Immature natural killer cell (primary cell): ENCODE measurements at regions not wholly inside any gene's neighbourhood (a gene's known extent, or its start where the extent isn't known, plus 50 kb on each side); places are given as distances from the start of the nearest gene placed in this dataset.

Source experiments
- DNase-seq, 3 donors: peaks; one replicate each; pipeline ENCODE4 v3.0.0; 2022; ENCODE audit warnings: mixed read lengths in 1 of 3
- H3K27ac Mint-ChIP-seq, 6 donors: one replicate each; pipeline ENCODE4 v1.8.0; 2020; ENCODE audit warnings: mixed read lengths in 6 of 6, mild to moderate bottlenecking in 5 of 6, inconsistent platforms in 4 of 6, moderate library complexity in 3 of 6
- H3K27me3 Mint-ChIP-seq, 3 donors: one replicate each; pipeline ENCODE4 v1.8.0; 2020 to 2021; ENCODE audit warnings: low read depth in 3 of 3, mild to moderate bottlenecking in 3 of 3, mixed read lengths in 3 of 3, moderate library complexity in 3 of 3, inconsistent platforms in 1 of 3
- H3K36me3 Mint-ChIP-seq, 3 donors: one replicate each; pipeline ENCODE4 v1.8.0; 2020; ENCODE audit warnings: mixed read lengths in 3 of 3, inconsistent platforms in 2 of 3, mild to moderate bottlenecking in 2 of 3
- H3K4me1 Mint-ChIP-seq, 2 donors: one replicate each; pipeline ENCODE4 v1.8.0; 2020; ENCODE audit warnings: inconsistent platforms in 2 of 2, mild to moderate bottlenecking in 2 of 2, mixed read lengths in 2 of 2, moderate library complexity in 1 of 2
- H3K4me3 Mint-ChIP-seq, 5 donors: one replicate each; pipeline ENCODE4 v1.8.0; 2020; ENCODE audit warnings: mild to moderate bottlenecking in 5 of 5, mixed read lengths in 5 of 5, inconsistent platforms in 3 of 5, moderate library complexity in 3 of 5
- H3K9me3 Mint-ChIP-seq, 6 donors: one replicate each; pipeline ENCODE4 v1.8.0; 2020; ENCODE audit warnings: mild to moderate bottlenecking in 6 of 6, mixed read lengths in 6 of 6, inconsistent platforms in 4 of 6, moderate library complexity in 3 of 6

DNA sequence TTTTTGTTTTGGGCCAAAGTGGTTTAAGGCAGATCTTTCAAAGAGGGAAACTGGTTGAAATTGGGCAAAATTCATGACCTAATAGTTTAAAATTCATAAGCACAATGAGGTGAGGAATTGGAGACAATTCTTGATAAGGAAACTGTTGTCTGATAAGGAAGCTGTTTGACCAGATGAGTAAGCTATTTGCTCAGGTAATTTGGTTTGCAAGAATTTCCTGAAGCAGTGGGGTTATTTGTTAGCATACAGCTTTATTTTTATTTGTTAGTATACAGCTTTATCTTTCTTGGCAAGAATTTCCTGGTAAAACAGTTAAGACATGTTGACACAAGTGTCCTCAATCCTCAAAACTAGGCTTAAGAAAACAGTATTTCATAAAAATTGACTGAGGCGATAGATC, 559.0 kb downstream of the GALC start:
- H3K4me3 Mint-ChIP-seq = no peak overlapping the region
- H3K36me3 Mint-ChIP-seq = no peaks in the 10 kb centered on the region
- DNase-seq = no peak
- no peaks in the 10 kb centered on the region for H3K4me1 Mint-ChIP-seq
- peaks cover 2 to 38% (median 18%) of the 10 kb centered on the region in 6 donors for H3K9me3 Mint-ChIP-seq
- no peaks in the 10 kb centered on the region for H3K27me3 Mint-ChIP-seq
- H3K27ac Mint-ChIP-seq = no peak overlapping the region

DNA sequence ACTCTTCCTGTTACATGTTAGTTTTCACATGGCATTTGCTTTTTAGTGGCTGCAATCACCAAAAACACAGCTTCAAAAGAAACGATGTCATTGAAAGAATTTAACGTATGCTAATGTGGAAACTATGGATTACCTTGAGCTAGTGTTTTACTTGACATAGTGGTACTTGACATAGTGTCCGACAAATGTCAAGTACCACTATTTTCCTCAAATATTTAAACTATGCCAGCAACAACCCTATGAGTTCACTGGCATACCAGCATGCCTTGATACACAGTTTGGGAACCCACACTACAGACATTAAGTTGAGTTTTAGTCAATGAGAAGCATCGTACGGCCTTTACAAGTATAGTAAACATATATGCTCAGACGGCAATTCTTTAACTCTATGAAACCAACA, 560.3 kb downstream of the GALC start:
- Mint-ChIP-seq H3K9me3 (peaks cover 2 to 33% (median 18%) of the 10 kb centered on the region in 6 donors), H3K36me3 (no peaks in the 10 kb centered on the region), H3K27me3 (no peaks in the 10 kb centered on the region), H3K27ac (no peak overlapping the region), H3K4me1 (no peaks in the 10 kb centered on the region), H3K4me3 (no peak overlapping the region)
- no peak for DNase-seq

DNA sequence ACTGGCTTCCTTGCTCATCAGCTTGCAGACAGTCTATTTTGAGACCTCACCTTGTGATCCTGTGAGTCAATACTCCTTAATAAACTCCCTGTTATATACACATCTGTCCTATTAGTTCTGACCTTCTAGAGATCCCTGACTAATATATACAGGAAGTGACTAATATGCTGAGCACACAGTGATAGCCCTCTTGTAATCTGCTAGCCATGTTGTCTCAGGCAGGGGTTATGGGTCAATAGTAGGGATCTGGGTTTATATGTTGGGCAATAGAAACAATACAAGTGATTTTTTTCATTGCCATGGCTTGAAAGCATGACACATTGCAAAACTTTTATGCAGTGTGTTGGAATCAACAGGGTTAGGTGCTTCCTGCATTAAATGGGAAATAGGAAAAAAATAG, 562.2 kb downstream of the GALC start:
- Mint-ChIP-seq H3K4me1 (no peaks in the 10 kb centered on the region), H3K4me3 (no peak overlapping the region), H3K27ac (no peak overlapping the region), H3K9me3 (peaks cover 3 to 33% (median 18%) of the 10 kb centered on the region in 6 donors), H3K36me3 (no peaks in the 10 kb centered on the region), H3K27me3 (no peaks in the 10 kb centered on the region)
- DNase-seq = no peak

DNA sequence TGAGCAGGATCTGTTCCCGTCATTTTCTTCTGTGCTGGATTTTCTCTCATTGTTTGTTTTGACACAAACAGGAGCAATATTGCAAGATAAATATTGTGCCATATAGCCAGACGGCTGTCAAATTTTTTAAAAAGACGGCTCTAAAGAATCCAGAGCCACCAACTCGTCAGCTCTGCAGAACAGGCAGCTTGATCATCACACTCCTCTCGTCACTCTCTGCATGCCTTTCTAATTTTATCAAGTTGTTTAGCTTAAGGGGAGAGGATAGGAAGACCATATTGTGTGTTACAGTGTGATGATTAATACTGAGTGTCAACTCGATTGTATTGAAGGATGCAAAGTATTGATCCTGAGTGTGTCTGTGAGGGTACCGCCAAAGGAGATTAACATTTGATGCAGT, 562.8 kb downstream of the GALC start:
- H3K9me3 Mint-ChIP-seq = peaks cover 5 to 33% (median 20%) of the 10 kb centered on the region in 6 donors
- DNase-seq = no peak
- H3K4me3 Mint-ChIP-seq = no peak overlapping the region
- H3K36me3 Mint-ChIP-seq = no peaks in the 10 kb centered on the region
- no peaks in the 10 kb centered on the region for H3K27me3 Mint-ChIP-seq
- H3K4me1 Mint-ChIP-seq = no peaks in the 10 kb centered on the region
- no peak overlapping the region for H3K27ac Mint-ChIP-seq

DNA sequence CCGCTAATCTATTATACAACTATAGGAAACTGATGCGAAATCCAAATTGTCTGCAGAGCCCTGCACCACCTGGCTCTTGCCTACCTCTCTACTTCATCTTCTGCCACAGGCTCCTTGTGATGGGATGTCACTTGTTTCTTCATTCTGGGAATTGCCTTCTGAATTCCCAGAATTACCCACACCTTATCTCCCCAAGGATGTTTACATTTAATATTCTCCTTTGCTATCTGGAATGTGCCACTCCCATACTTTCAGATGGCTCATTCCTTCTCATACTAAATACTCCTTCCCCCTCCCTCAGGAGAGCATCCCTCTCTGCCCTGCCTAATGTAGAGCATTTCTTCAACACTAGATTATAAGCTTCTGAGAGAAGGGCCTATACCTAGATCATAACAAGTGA, 573.1 kb downstream of the GALC start:
- DNase-seq = no peak
- no peaks in the 10 kb centered on the region for H3K27me3 Mint-ChIP-seq
- peaks cover 0 to 5% (median 0%) of the 10 kb centered on the region in 3 donors for H3K36me3 Mint-ChIP-seq
- H3K9me3 Mint-ChIP-seq = peaks cover 13 to 31% (median 19%) of the 10 kb centered on the region in 6 donors
- H3K4me3 Mint-ChIP-seq = no peak overlapping the region
- H3K4me1 Mint-ChIP-seq = no peaks in the 10 kb centered on the region
- no peak overlapping the region for H3K27ac Mint-ChIP-seq

DNA sequence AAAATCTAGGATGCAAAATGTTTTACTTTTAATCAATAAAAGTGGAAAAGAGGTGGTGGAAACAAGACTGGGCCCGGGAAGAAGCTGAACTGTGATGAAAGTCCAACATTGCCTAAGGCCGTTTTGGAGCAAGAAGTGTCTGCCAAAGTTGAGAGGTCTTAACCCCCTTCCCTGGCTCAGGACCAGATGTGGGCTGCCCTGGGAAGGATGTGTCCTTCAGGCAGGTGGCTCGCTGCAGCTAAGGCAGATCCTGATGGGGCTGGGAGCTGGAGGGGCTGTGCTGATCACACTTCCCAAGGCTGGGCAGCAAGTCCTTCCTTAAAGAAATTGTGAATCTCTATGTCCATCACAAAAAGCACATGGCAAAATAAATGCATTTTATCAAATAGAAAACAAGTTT, 581.6 kb downstream of the GALC start:
- Mint-ChIP-seq H3K9me3 (peaks cover 6 to 28% (median 11%) of the 10 kb centered on the region in 6 donors), H3K4me3 (no peak overlapping the region), H3K4me1 (no peaks in the 10 kb centered on the region), H3K36me3 (peaks cover 0 to 2% (median 0%) of the 10 kb centered on the region in 3 donors), H3K27ac (no peak overlapping the region), H3K27me3 (no peaks in the 10 kb centered on the region)
- DNase-seq = no peak

DNA sequence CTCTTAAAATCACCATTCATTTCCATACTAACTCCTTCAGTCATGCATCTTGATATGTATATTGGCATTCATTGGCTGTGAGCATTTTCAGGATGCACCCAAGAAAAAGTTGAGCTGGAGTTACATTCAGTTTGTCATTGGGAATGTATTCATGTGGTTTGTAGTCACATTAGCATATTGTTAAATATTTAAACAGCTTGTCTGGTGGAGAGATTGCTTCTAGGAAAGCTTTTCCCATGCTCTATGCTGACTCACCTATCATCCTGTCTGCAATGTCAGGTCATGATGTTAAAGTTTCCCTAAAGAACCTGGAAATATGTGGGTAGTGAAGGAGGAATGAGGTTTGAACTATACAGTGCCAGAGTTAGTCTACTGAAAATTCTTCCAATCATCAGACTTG, 583.6 kb downstream of the GALC start:
- no peak for DNase-seq
- H3K36me3 Mint-ChIP-seq = no peaks in the 10 kb centered on the region
- H3K4me1 Mint-ChIP-seq = no peaks in the 10 kb centered on the region
- peaks cover 0 to 4% (median 0%) of the 10 kb centered on the region in 3 donors for H3K27me3 Mint-ChIP-seq
- H3K9me3 Mint-ChIP-seq = peaks cover 4 to 42% (median 12%) of the 10 kb centered on the region in 6 donors
- H3K27ac Mint-ChIP-seq = no peak overlapping the region
- H3K4me3 Mint-ChIP-seq = no peak overlapping the region

DNA sequence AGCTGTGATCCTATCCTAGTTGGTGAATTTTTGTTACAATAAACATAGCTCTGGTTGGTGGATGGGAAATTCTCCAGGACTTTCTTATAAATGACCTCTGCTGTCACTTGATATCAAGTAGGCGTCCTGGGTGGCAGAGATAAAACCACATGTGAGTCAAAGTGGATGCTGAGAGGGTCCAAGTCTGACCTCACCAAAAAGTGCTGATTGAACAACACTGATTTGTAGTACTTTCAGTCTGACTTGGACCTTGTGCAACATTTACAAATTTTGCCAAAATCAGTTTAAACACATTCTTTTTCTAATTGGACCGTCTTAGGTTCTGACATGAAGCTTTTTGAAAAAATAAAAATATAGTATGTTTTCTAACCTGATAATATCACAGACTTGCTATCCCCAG, 585.6 kb downstream of the GALC start:
- no peak overlapping the region for H3K27ac Mint-ChIP-seq
- no peak for DNase-seq
- no peaks in the 10 kb centered on the region for H3K36me3 Mint-ChIP-seq
- H3K4me1 Mint-ChIP-seq = no peaks in the 10 kb centered on the region
- no peak overlapping the region for H3K4me3 Mint-ChIP-seq
- H3K9me3 Mint-ChIP-seq = peaks cover 4 to 41% (median 12%) of the 10 kb centered on the region in 6 donors
- peaks cover 0 to 4% (median 0%) of the 10 kb centered on the region in 3 donors for H3K27me3 Mint-ChIP-seq

DNA sequence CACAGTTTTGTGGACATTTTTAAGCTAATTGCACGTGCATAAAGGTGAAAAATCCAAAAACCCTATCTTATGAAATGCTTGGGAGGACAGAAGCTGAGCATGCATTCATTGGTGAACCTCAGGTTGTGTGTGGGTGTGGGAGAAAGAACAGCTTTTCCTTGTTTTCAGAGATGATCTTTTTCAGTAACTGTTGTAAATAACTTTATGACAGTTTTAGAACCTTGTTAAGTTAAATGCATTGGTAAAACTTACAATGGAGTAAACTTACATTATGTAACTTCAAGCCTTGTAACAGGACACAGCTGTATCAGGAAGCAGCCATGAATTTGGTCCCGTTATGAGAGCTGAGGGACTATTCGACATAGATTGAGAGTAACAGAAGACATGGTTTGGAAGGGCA, 587.4 kb downstream of the GALC start:
- no peak for DNase-seq
- H3K36me3 Mint-ChIP-seq = no peaks in the 10 kb centered on the region

DNA sequence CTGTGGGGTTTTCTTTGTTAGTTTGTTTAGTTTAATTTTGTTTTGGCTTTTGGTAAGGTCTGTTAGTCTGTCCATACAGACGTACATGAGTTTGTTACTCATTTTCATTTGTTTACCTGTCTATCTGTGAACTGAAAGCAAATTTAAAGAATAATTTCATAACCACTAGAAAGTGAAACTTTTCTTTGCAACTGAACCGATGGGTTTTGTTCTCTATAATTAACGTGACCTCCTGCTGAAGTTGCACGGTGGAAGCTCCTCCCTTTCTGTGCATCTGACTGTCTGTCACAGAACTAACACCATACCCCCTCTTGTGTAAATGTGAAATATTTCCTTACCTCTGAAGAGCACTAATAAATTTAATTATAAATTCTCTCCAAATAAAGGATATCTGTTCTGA, 595.5 kb downstream of the GALC start:
- H3K27me3 Mint-ChIP-seq = no peaks in the 10 kb centered on the region
- no peak overlapping the region for H3K4me3 Mint-ChIP-seq
- H3K4me1 Mint-ChIP-seq = no peaks in the 10 kb centered on the region
- H3K27ac Mint-ChIP-seq = no peak overlapping the region
- H3K9me3 Mint-ChIP-seq = peaks cover 5 to 43% (median 10%) of the 10 kb centered on the region in 6 donors
- DNase-seq = no peak
- H3K36me3 Mint-ChIP-seq = no peaks in the 10 kb centered on the region

More for the DNA sequence above, 587.4 kb downstream of the GALC start:
- Mint-ChIP-seq H3K4me1 (no peaks in the 10 kb centered on the region), H3K27ac (no peak overlapping the region), H3K27me3 (peaks cover 0 to 4% (median 0%) of the 10 kb centered on the region in 3 donors), H3K9me3 (peaks cover 5 to 47% (median 13%) of the 10 kb centered on the region in 6 donors), H3K4me3 (no peak overlapping the region)

DNA sequence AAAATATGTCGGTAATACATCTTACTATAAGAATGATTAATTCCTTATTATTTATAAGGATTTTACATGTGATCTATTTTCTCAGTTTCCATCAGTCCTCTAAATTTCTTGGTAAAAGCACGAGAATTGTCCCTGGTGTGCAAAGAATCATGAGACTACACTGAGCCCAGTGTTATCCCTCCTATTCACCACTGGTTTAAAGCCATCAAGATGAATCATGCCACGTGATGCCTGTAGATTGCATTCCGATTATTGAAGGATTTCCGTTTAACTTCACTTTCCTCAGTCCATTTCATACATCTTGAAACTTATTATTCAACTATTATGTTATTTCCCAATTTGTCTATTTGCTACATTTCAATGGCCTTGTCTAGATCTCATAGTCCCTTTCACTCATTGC, 601.9 kb downstream of the GALC start:
- Mint-ChIP-seq H3K27ac (no peak overlapping the region), H3K27me3 (peaks cover 0 to 2% (median 2%) of the 10 kb centered on the region in 3 donors), H3K9me3 (peaks cover 5 to 36% (median 17%) of the 10 kb centered on the region in 6 donors), H3K4me3 (no peak overlapping the region), H3K36me3 (peaks cover 0 to 4% (median 0%) of the 10 kb centered on the region in 3 donors), H3K4me1 (no peaks in the 10 kb centered on the region)
- no peak for DNase-seq

DNA sequence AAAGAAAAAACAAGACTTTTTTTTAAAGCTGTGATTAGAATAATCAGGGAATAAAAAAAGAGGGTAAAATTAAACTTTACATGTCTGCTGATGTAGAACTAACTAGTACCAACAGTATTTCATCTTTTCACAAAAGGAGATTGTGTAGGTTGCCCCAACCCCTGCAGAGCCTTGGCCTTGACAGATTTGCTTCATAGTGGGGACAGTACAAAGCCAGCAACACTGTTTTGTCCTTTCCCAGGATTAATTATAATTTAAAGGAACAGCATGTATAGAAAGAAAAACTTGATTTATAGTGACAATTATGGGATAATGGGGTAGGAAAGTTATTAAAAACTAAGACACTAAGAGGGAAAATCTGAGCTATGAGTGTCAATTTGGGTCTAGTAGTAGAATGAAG, 604.0 kb downstream of the GALC start:
- Mint-ChIP-seq H3K4me3 (no peak overlapping the region), H3K27me3 (peaks cover 0 to 2% (median 2%) of the 10 kb centered on the region in 3 donors), H3K27ac (no peak overlapping the region), H3K36me3 (peaks cover 0 to 4% (median 0%) of the 10 kb centered on the region in 3 donors), H3K9me3 (peaks cover 5 to 29% (median 17%) of the 10 kb centered on the region in 6 donors), H3K4me1 (no peaks in the 10 kb centered on the region)
- no peak for DNase-seq

DNA sequence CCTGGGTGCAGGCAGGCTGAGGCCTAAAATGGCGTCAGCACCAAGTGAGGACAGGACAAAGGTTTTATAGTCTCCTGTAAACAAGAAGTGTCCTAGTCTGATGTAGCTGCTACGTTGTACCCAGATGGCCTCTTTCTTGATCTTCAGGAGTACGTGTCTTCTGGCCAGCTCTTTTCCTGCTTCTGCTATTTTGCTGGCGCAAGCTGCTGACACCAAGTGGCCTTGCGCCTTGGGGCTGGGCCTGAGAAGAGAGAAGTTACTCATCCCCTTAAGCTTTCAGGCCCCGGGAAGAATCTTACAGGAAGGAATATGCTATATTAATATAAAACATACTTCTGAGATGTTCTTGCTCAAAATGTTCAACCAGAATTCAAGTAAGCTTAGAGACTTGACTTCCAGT, 605.2 kb downstream of the GALC start:
- Mint-ChIP-seq H3K36me3 (peaks cover 0 to 4% (median 0%) of the 10 kb centered on the region in 3 donors), H3K27ac (no peak overlapping the region), H3K4me1 (no peaks in the 10 kb centered on the region)

DNA sequence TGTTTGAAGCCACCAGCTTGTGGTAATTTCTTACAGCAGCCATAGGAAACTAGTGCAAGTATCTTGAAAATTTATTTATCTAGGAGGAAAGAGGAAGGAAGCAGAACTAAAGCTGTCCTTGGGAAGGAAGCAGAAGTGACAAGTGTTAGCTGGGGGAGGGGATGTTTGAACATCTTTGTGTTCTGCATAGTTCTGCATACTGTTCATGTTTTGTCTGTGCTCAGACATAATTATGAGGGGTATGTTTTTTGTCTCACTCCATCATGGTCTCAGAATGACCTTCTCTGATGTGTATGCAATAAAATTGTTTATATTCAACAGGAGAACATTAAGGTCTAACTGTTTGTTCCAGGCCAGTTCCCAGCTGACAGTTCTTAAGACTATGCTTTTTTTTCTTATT, 606.5 kb downstream of the GALC start:
- Mint-ChIP-seq H3K27ac (no peak overlapping the region), H3K27me3 (peaks cover 0 to 3% (median 2%) of the 10 kb centered on the region in 3 donors), H3K4me1 (no peaks in the 10 kb centered on the region), H3K4me3 (no peak overlapping the region), H3K9me3 (peaks cover 9 to 34% (median 21%) of the 10 kb centered on the region in 6 donors), H3K36me3 (peaks cover 0 to 4% (median 0%) of the 10 kb centered on the region in 3 donors)
- DNase-seq = no peak

More for the DNA sequence above, 605.2 kb downstream of the GALC start:
- no peak for DNase-seq
- no peak overlapping the region for H3K4me3 Mint-ChIP-seq
- H3K27me3 Mint-ChIP-seq = peaks cover 0 to 3% (median 2%) of the 10 kb centered on the region in 3 donors
- H3K9me3 Mint-ChIP-seq = peaks cover 9 to 27% (median 21%) of the 10 kb centered on the region in 6 donors

DNA sequence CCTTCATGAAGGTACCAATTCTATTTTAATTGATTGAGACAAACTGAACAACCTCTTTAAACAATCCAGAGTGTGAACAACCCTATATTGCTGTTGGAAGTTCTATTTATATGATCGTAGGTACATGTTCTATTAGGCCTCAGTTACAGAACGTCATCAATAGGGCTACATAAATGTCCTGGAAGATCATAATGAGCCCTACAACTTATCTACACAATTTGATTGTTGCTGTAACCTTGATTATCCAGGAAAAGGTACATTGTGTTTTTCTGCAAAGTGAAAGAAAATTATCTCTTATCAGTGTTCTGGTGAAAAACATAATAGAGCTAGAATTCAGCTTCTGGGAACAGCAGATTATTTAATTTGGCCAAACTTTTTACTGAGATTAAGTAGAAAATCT, 612.9 kb downstream of the GALC start:
- H3K4me1 Mint-ChIP-seq = no peaks in the 10 kb centered on the region
- H3K36me3 Mint-ChIP-seq = no peaks in the 10 kb centered on the region
- peaks cover 2 to 45% (median 16%) of the 10 kb centered on the region in 6 donors for H3K9me3 Mint-ChIP-seq
- no peak overlapping the region for H3K27ac Mint-ChIP-seq
- no peak overlapping the region for H3K4me3 Mint-ChIP-seq
- DNase-seq = no peak
- peaks cover 0 to 1% (median 0%) of the 10 kb centered on the region in 3 donors for H3K27me3 Mint-ChIP-seq
